C1 segment of cervical spinal cord (tissue), 14 donors: ENCODE measurements at regions not wholly inside any gene's neighbourhood (a gene's known extent, or its start where the extent isn't known, plus 50 kb on each side); places are given as distances from the start of the nearest gene placed in this dataset.
A peak's percentile ranks its signal among the peaks of the same experiment; 100 is the strongest.
"Not testable (repeated sequence)": the region's sequence is repeated elsewhere in the genome, so short reads cannot be mapped to it uniquely, and the experiment has no call there.

ENCODE experiments used
- DNase-seq, 14 donors: peaks; one replicate each; lab custom pipeline; 2025; lab: John Stamatoyannopoulos, UW

- no peak for DNase-seq
Measured at GRCh38 chr1:94674876-94675275, 133.3 kb upstream of the F3 start.

GRCh38 chr1:94672934-94673333 is 131.4 kb upstream of the F3 start:
- no peak for DNase-seq

GRCh38 chr1:94672001-94672400 is 130.4 kb upstream of the F3 start:
- DNase-seq = no peak

GRCh38 chr1:94670273-94670672 is 128.7 kb upstream of the F3 start:
- no peak for DNase-seq

GRCh38 chr1:94669198-94669597 is 127.6 kb upstream of the F3 start:
- DNase-seq = no peak

- DNase-seq = no peak
Measured at GRCh38 chr1:94668528-94668927, 127.0 kb upstream of the F3 start.

GRCh38 chr1:94667818-94668217 is 126.3 kb upstream of the F3 start:
- no peak for DNase-seq

GRCh38 chr1:94666797-94667196 is 125.2 kb upstream of the F3 start:
- no peak for DNase-seq

- no peak for DNase-seq
Measured at GRCh38 chr1:94661431-94661932, 119.9 kb upstream of the F3 start.

- no peak for DNase-seq
Measured at GRCh38 chr1:94660994-94661393, 119.4 kb upstream of the F3 start.

- DNase-seq = no peak
Measured at GRCh38 chr1:94660258-94660657, 118.7 kb upstream of the F3 start.

- DNase-seq = not testable (repeated sequence)
Measured at GRCh38 chr1:94659202-94659601, 117.6 kb upstream of the F3 start.

- DNase-seq = no peak
Measured at GRCh38 chr1:94658221-94658620, 116.7 kb upstream of the F3 start.

GRCh38 chr1:94657776-94658175 is 116.2 kb upstream of the F3 start:
- DNase-seq = not testable (repeated sequence)

GRCh38 chr1:94656967-94657366 is 115.4 kb upstream of the F3 start:
- DNase-seq = no peak

- DNase-seq = no peak
Measured at GRCh38 chr1:94654919-94655318, 113.4 kb upstream of the F3 start.

GRCh38 chr1:94654459-94654858 is 112.9 kb upstream of the F3 start:
- DNase-seq = no peak

GRCh38 chr1:94654031-94654430 is 112.5 kb upstream of the F3 start:
- no peak for DNase-seq

GRCh38 chr1:94653454-94653853 is 111.9 kb upstream of the F3 start:
- DNase-seq = no peak

- no peak for DNase-seq
Measured at GRCh38 chr1:94651076-94651475, 109.5 kb upstream of the F3 start.

GRCh38 chr1:94650301-94650700 is 108.7 kb upstream of the F3 start:
- DNase-seq = no peak

- peak in 1 of 14 donors; percentile 1 for DNase-seq
Measured at GRCh38 chr1:94648225-94649007, 106.9 kb upstream of the F3 start.

GRCh38 chr1:94646786-94647555 is 105.4 kb upstream of the F3 start:
- DNase-seq = no peak
